Epidermal melanocyte (primary cell): ENCODE measurements at regions not wholly inside any gene's neighbourhood (a gene's known extent, or its start where the extent isn't known, plus 50 kb on each side); places are given as distances from the start of the nearest gene placed in this dataset.
"Not testable (repeated sequence)": the region's sequence is repeated elsewhere in the genome, so short reads cannot be mapped to it uniquely, and the experiment has no call there.

Experiments used
- DNase-seq: peaks from one replicate; pipeline ENCODE4 v3.0.0; 2011; ENCODE audit warnings: low spot score; ENCODE audit not compliant: insufficient read length

DNA sequence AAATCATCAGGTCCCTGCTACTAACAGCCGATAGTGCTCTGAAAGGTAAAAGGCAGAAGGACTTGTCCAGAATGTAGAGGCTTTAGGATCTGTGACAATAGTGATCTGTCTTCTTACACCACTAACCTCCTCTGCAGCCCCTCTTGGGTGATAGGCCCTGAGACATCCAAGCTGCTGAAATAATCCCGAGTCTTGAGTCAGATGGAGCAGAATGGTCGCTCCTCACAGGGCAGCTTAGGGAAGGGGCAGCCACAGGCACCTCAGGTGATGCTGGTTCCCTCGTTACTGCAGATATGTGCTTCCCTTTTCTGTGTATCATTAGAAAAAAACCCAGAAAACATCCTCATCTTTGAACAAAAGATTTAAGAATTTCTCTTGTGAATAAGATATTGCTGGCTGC, 157.1 kb upstream of the DLX2 start:
- DNase-seq, result no peak

DNA sequence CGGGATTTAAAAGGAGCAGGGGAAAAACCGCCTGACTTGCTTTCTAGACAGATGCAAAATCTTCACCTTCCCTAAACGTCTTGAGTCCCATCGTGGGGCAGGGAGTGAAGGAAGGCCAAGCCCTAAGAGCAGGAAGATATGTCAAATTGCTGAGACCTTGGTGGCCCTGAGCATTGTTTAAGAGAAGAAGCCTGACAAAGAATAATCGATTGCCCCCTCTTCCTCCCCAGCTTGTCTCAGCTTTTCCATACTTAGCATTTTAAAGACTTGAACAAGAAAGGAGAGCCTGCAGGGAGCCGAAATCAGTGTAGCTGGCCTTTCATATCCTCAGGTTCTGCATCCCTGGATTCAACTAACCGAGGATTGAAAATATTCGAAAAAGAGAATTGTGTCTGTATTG, 157.6 kb upstream of the DLX2 start:
- DNase-seq, result no peak

DNA sequence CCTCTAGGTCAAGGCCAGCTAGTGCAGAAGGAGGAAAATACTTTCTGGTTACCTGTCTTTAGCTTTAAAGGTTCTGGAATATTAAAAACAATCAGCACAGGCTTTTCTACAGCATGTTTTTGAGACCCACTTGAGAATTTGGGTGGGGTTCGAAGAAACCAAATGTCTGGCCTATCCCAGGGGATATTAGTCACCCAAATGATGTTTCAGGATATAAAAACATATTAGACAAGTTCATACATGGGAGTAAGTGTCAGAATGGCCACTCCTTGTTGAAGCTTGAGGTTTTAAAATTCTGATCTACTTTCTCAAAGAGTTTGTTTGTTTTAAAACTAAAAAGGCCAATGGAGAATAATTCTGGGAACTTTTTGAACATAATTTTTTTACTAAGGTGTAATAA, 158.6 kb upstream of the DLX2 start:
- DNase-seq, result no peak

DNA sequence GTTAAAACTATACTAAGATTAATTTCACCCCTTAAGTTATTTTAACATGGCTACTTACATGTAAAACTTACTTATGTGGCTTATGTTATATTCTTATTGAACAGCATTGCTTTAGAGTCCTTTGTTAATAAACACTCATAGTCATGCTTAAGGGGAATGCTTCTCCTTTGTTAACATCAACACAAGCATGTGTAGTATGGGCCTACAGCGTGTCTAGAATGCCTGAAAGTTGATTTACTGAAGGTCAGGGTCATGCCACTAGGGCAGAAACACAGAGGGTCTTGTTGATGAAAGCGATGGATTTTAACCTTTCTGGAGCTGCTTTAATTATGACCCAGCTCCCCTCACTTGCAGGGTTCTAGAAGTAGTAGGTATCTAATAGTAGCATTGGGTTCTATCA, 159.8 kb upstream of the DLX2 start:
- DNase-seq, result no peak

DNA sequence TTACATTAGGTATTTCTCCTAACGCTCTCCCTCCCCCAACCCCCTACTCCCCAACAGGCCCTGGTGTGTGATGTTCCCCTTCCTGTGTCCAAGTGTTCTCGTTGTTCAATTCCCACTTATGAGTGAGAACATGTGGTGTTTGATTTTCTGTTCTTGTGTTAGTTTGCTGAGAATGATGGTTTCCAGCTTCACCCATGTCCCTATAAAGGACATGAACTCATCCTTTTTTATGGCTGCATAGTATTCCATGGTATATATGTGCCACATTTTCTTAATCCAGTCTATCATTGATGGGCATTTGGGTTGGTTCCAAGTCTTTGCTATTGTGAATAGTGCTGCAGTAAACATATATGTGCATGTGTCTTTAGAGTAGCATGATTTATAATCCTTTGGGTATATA, 162.1 kb upstream of the DLX2 start:
- DNase-seq, result not testable (repeated sequence)

DNA sequence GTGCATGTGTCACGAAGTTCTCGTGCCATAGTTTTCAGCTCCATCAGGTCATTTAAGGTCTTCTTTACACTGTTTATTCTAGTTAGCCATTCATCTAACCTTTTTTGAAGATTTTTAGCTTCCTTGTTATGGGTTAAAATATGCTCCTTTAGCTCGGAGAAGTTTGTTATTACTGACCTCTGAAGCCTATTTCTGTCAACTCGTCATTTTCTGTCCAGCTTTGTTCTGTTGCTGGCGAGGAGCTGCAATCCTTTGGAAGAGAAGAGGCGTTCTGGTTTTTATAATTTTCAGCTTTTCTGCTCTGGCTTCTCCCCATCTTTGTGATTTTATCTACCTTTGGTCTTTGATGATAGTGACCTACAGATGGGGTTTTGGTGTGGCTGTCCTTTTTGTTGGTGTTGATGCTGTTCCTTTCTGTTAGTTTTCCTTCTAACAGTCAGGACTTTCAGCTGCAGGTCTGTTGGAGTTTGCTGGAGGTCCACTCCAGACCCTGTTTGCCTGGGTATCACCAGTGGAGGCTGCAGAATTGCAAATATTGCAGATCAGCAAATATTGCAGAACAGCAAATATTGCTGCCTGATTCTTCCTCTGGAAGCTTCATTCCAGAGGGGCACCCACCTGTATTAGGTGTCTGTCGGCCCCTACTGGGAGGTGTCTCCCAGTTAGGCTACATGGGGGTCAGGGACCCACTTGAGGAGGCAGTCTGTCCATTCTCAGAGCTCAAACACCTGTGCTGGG, 157.7 kb upstream of the ITGA6 start:
- DNase-seq, result not testable (repeated sequence)

DNA sequence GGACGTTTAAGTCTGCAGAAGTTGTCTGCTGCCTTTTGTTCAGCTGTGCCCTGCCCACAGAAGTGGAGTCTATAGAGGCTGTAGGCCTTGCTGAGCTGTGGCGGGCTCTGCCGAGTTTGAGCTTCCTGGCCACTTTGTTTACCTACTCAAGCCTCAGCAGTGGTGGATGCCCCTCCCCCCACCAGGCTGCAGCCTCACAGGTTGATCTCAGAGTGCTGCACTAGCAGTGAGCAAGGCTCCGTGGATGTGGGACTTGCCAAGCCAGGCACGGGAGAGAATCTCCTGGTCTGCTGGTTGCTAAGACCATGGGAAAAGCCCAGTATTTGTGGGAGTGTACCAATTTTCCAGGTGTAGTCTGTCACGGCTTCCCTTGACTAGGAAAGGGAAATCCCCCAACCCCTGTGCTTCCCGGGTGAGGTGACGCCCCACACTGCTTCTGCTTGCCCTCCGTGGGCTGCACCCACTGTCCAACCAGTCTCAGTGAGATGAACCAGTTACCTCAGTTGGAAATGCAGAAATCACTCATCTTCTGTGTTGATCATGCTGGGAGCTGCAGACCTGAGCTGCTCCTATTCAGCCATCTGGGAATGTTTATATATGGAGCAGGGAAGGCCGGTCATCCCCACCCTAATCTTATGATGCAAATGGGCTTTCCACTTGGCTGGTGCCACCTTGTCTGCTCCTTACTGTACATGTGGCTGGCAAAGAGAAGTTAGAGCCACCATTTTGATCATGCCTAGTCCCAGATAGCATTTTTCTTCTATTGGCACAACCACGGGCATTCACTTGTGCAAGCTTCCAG, 156.9 kb upstream of the ITGA6 start:
- DNase-seq, result no peak

DNA sequence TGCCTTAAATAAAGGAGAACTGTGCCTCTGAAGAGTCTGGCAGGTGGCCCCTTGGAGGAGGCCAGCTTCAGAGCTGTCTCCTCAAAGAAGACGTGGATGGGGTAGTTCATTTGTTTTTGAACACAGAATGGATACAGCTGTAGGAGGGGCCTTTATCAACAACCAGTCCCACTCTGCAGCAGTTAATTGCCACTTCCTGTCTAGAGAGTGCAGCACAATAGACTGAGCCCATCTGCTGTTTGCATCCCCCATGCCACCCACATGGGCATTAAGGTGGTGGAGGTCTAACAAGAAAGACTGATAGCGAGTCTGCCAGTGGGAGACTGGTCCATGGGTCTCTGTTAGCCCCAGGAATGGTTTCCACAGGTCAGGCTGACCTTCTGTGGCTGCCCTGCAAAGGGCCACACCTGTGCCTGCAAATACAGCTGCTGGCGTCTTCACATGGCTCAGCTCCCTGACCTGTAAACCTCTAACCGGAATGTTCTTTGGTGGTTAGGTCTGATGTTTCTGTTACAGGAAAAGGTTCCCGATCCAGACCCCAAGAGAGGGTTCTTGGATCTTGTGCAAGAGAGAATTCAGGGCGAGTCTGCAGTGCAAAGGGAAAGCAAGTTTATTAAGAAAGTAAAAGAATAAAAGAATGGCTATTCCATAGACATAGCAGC, 153.3 kb upstream of the ITGA6 start:
- no peak for DNase-seq

DNA sequence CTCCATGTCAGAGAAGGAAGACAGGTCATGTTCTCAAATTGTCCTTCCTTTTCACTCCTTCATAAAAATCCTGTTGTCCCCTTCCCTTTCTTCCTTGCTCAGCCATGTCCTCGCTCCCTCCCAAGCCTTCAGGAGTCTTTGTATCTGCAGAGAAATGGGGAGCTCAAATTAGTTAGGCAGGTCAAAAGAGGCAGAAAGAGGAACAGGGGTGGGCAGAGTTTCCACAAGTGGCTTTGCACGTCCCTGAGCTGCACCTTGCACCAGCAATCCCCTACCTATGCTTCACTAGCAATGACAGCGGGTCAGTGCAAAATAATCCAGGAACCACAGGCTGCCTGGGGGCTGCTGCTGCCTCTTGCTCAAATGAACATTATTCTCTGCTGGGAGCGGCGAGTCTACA, 152.1 kb upstream of the ITGA6 start:
- no peak for DNase-seq

DNA sequence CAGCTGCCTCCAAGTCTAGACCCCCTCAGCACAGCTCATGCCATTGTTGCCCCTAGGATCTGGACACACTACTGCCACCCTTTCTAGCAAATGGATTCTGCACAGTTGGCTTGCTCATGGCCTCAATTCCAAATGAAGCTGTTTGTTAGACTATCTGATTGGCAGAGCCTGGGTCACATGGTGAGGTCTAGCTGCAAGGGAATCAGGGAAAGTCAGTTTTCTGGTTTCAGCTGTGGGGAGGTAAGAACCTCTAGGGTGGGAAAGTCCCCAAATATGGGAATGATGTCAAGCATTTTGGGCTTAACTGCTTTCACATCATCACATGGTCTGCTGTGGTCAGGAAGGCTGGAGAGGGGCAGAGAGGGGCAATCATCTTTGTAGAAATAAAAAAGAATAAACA, 150.4 kb upstream of the ITGA6 start:
- no peak for DNase-seq

DNA sequence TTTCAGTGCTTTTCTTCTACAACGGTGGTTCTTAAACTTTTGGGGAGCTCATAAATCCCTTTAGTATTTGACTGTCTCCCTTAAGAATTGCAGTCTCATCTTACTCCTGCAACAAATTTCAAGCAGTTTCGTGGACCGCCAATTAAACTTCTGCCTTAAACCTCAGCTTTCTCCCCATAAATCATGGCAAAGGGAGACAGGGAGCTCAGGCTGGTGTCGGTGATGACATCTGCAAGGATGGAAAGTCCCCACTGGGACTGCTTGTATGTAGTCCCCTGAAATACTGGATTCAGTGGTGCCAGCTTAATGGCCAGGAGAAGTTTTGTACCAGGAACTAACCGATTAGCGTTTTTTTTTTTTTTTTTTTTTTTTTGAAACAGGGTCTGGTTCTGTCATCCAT, 148.7 kb upstream of the ITGA6 start:
- DNase-seq, result no peak

DNA sequence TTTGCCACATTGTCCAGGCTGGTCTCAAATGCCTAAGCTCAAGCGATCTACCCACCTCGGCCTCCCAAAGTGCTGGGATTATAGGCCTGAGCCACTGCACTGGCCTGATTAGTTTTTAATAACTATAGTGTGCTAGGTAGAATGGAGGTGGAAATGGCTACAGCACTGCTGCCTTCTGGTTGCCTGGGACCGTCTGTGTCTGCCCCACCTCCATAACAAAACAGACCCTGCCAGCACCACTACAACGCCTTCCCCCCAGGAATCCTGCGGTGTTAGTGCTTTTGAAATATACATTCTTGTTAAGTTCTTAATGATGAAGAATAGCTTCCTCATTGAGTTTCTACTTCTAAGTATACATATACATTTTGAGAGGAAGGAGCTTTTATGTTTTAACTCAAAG, 148.2 kb upstream of the ITGA6 start:
- no peak for DNase-seq

DNA sequence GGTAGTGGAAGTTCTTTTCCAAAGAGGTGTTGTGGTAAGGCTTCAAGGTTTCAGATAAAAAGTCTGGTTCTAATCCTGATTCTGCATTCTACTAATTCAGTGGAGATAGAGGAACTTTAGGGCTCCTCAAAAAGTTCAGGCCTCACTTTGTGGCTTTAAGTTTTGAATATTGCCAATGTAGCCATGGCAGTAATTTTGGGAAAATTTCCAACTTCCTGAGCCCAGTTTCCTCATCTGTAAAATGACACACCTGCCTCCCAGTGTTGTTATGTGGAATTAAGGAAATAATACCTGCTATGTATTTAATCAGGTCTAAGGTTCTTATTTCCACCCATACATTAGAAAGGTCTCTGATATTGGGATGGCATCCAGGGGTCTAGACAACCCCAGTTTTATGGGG, 147.6 kb upstream of the ITGA6 start:
- DNase-seq, result no peak

DNA sequence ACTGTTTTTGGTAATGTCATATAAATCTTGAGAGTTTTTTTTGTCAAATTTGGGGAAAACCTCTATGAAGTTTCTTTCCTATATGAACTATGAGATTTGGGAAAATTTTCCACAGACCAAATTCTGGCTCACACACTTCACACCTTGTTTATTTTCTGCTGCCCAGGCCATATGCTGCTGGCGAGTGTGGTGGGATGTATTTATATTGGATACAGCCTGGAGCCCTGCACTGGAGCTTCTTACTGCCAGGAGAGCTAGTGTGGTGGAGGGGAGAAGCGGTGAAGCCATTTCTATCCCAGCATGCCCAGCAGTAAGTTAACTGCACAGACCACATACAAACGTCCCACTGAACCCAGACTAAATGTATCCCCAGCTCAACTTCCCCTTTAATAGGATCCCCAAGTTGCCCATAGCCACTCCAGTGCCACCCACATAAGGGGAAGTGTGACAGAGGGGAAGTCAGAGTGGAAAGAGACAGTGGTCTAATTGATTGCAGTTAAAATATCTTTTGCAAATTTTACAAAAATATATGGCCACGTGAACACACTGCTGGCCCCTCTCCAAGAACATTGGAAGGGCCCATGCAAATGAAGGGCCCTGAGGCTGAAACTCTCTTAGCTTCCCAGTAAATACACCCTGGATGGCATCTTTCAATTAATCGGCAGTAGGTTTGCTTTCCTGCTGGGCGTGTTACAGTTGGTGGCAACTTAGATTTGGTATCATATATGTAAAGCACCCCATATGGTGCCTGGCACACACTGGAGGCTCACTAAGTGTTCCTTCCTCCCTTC, 146.6 kb upstream of the ITGA6 start:
- no peak for DNase-seq

DNA sequence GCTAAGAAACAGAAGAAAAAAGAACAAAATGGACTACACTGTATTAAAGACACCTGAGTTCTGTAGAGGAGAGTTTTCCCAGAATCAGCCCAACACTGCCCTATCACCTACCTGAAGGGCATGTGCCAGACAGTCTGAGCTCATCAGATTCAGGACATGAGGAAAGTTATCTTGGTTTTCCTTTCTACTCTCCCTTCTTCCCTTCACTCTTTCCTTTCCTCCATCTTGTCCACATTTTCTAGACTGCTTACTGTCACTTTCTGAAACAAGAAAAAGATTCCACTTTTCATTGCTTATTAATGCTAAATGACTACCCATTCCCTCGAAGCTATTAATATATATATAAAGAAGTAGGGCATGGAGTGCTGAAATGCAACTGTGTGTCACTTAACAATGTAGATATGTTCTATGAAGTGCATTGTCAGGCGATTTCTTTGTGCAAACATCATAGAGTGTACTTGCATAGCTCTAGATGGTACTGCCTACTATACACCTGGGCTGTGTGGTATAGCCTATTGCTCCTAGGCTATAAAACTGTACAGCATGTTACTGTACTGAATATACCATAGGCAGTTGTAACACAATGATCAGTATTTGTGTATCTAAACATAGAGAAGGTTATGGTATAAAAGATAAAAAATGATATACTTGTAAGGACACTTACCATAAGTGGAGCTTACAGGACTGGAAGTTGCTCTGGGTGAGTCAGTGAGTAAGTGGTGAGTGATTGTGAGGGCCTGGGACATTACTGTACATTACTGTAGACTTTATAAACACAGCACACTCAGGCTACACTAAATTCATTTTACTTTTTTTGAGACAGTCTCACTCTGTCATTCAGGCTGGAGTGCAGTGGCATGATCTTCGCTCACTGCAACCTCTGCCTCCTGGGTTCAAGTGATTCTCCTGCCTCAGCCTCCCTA, 145.5 kb upstream of the ITGA6 start:
- DNase-seq, result no peak

DNA sequence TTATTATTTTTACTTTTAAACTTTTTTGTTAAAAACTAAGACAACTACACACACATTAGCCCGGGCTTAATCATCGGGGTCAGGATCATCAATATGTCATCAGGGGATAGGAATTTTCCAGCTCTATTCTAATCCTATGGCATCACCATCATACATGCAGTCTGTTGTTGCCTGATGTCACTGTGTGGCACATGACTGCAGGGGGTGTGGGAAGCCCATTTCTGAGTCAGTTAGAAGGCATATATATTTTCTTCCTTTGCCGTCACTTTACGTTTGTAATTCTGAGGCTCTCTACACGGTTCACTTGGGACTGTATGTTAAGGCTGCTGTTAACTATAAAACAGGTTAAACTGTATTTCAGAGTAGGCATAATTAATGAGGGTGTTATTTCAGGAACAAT, 144.4 kb upstream of the ITGA6 start:
- no peak for DNase-seq

DNA sequence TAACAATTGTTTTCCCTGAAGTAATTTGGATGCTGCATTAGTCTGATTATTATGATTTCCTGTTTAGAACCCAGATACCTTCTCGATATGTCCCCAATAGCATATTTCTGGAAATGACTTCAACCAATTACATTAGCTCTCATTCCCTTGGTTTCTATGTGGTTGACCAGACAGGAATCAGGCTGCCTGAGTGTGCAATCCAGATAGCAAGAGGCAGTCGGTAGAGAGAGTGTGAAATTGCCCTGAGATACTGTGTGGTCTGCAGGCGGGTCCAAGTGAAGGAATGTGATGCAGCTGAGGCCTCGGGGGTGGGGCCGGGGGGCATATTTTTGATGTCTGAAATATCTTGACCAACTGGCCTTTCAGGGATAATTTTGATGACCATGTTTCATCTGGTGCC, 143.9 kb upstream of the ITGA6 start:
- DNase-seq, result no peak

DNA sequence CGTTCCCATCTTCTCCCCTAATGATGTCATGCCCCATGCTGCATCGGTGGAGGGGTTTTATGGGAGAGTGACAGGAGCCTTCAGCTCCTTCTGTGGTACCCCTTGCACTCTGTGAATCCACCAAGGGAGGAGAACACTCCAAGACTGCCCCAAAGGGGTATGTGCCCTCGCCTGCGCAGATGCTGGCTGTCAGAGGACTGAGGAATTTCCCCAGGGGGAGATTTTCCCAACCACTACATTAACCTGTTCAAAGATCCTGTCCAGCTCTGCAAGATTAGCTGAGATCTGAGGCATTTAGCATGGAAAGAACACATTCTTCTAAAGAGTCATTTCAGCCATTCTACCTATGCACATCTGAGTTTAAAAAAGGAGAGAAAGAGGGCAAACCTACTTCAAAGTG, 143.2 kb upstream of the ITGA6 start:
- DNase-seq, result no peak

DNA sequence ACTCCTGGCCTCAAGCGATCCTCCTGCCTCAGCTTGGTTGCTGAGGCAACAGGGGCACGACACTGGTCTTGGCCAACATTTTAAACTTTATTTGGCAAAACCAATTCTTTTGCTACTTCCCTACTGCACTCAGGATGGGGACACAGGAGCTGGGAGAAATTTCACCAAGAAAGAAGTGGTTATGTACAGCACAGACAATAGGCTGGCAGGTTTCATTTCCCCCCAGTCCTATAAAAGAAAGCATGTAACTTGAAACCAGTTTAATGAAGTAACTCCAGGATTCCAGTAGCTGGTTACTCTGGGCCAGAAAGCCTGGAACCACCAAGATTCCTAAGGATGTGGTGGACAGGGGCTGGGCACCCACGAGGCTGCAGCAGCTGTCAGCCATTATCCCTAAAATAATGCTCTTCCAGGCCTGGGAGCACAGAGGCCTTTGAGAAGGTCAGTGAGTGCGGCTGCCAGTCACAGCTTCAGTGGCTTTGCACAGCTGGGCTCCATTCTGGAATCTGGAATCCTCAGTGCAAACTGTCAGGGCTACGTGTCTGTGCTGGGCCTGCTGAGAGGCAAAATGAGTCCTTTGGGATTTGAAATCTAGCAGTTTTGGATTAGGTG, 142.3 kb upstream of the ITGA6 start:
- peak; percentile 20 for DNase-seq

DNA sequence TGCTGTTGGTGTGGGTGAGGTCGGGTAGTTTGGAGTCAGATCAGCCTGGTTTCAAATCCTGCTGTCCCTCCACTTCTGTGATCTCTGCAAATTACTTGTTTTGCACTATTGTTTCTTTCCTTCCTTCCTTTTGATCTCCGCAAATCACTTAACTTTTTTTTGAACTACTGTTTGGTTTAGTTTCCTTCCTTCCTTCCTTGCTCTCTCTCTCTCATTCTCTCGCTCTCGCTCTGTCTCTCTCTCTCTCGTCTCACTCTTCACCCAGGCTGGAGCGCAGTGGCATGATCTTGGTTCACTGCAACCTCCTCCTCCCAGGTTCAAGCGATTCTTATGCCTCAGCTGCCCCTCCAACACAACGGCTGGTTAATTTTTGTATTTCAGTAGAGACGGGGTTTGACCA, 141.6 kb upstream of the ITGA6 start:
- no peak for DNase-seq
